Kasumi-1 (cell line): ENCODE measurements at regions not wholly inside any gene's neighbourhood (a gene's known extent, or its start where the extent isn't known, plus 50 kb on each side); places are given as distances from the start of the nearest gene placed in this dataset.

Source experiments
- DNase-seq, 2 experiments: peaks; one replicate each; lab custom pipeline; 2025; lab: John Stamatoyannopoulos, UW

DNA sequence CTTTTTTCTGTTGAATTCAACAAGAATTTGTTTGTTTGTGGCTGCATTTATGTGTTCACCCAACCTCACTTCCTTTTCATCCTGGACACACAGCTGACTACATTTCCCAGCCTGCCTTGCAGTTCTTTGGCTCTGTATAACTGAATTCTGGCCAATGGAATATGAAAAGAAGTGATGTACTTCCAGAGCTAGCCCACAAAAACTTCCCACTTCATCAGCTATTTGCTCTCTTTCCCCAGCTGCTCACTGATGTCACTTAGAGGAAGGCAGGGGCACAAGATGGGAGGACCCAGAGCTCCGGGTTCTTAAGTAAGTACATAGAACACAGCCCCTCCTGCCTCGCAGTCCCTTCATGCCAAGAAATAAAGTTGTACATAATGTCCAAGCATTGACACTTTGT, 235.0 kb upstream of the FGGY start:
- peak; percentile 31 to 41 for DNase-seq

- no peak for DNase-seq
Measured at GRCh38 chr1:59062743-59063142, 234.2 kb upstream of the FGGY start.

DNA sequence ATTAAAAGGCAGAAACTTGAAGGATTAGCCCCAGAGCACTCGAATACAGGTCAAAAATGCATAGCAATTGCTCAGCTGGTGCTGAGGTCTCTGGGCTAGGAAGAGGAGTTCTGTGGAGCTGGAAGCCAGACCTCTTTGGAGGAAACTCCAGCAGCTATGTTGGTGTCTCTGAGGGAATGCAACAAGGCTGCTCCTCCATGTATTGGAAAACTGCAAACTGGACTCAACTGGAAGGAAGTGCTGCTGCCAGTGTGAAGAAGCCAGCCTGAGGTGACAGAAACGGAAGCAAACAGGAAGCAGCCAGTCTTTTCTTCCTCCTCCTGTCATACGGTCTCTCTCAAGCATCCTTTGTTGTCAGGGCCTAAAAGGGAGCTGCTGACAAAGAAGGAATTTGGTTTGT, 233.4 kb upstream of the FGGY start:
- peak; percentile 70 to 77 for DNase-seq

- no peak for DNase-seq
Measured at GRCh38 chr1:59064592-59064991, 232.3 kb upstream of the FGGY start.

DNA sequence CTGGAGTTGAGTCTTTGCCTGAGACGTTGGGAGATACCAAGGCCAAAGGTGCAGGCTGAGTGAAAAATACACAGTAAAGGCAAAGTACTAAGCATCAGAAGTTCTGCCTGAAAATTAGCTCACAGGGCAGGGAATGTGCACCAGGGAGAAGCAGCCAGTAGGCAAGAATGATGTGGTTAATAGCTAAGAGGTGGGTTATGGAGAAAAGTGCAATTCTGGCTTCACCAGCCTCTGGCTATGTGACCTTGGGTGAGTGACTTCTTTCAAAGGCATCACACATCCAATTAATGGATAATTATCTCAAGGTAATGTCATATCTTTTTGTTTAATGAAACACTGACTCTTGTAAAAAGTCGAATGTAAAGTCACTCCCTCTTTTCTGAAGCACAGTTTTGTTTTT, 230.7 kb upstream of the FGGY start:
- DNase-seq = no peak

- DNase-seq = peak in 1 of 2 experiments; percentile 12
Measured at GRCh38 chr1:59070610-59071009, 226.3 kb upstream of the FGGY start.

DNA sequence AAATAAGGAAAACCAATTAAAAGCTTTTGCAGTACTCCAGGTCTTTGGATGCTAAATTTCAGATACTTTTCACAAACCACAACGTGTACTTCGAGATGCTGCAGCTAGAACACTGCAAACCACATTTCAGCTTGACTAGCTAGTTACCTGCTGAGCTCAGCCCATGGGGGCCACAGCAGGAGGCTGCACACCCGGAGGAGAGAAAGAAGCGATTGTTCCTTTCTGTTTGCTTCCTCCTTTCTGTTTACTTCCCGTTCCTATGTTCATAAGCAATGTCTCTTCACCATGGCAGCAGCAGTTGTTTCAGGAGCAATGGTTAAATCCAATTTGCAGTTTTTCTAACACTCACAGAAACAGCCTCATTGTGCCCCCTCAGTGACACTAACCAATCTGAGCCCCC, 225.6 kb upstream of the FGGY start:
- DNase-seq = peak; percentile 10 to 27

GRCh38 chr1:59071876-59072582, 224.9 kb upstream of the FGGY start:
- DNase-seq = peak; percentile 29 to 42

DNA sequence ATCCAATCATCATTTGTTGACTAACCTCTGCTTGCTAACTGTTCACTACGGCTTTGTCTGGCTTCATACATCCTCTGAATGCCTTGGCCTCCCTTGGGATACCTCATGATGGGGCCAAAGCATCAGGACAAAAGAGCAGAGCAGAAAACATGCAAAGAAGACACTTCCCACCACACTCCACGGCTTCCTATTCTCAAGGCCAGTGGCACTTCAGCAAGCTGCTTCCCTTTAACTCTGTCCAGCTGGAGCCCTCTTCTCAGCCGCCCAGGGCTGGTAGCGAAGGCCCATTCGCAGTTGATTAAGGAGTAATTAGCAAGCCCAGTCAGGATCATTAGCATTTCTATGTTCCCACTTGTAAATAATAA, 224.3 kb upstream of the FGGY start:
- peak; percentile 29 to 42 for DNase-seq

GRCh38 chr1:59074598-59074997, 222.3 kb upstream of the FGGY start:
- no peak for DNase-seq

DNA sequence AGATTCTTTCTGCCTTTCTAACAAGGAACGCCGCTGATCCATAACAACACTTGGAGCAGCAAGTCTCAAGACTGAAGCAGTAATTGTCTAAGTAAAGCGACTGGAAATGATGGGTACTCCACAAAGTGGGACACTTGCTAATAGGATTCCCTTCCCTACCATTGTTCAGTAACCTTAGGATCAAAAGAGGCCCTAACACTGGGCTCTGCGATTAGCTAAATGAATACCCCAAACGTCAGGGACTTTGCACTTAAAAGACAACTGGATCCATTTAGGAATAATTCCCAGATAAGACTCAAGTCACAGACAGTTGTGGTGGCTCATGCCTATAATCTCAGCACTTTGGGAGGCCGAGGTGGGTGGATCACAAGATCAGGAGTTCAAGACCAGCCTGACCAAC, 221.9 kb upstream of the FGGY start:
- DNase-seq = no peak

GRCh38 chr1:59076612-59077011, 220.3 kb upstream of the FGGY start:
- peak; percentile 17 to 38 for DNase-seq

DNA sequence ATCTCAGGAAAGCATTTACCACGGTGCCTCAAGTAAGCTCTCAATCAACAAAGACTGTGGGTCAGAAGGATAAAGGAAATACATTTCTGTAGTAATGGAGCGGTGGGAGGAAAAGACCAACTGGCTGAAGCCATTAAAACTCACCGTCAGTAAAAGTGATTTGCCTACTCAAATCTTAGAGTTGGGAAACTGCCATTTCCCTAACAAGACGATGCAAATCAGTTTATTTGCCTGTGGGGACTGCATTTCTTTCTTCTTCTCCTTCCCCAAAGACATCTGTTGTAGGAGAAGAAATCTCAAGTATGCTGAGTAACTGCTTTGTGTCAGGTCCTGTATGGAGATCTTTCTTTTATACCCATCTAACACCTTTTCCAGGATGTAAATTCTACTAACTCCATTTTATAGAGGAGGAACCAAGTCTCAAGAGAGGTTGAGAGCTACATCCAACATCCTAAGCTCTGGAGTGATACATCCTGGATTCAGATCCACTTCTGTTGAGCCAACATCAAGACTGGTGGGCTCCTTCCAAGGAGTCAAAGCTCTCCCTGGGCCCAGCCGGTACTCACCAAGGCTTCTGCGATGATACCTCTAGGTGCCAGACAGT, 219.3 kb upstream of the FGGY start:
- no peak for DNase-seq

DNA sequence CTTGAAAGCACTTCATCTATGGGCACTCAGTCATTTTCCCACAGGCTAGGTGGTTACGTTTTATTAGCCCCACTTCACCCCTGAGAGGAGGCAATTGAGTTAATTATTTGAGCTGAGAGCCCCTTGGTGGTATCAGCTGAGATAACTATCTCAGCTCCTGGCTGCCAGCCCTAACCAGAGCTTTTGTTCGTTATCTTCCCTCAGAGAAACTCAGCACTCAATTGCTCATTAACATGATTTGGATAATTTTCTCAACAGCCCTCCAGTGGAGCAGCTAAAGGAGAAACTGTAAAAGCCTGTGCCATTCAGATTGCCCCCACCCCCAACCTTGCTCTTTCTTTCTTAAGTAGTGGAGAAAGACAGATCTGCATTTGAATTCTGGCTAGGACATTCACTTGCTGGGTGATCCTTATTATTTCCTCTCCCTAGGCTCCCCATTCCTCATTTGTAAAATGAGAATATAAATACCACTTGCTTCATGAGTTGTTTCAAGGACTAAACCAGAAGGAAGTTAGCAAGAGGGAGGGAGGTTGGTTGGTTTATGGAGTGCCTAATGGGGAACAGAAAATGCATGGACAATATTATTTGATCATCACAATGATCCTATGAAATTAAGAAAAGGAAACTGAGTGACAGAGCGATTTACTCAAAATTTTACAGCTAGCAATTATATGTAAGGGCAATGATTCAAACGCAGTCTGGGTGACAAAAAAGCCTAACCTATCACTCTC, 218.7 kb upstream of the FGGY start:
- DNase-seq = no peak

DNA sequence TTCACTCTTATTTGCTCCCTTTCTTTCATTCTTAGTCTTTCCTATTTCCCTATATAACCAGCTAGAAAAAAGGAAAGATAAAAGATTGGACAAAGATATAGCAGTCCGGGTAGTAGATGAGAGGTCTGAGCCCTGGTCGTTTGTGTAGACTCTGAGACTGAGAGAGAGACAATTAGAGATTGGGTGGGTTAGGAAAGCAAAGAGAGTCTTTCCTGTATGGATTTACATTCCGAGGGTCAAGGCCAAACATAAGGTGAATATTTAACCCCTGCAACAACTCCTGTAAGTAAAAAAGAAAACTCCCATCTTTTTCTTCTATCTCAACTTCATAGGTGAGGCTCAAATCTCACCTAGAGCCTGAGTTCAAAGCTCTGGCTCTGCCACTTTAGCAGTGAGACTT, 218.0 kb upstream of the FGGY start:
- no peak for DNase-seq

DNA sequence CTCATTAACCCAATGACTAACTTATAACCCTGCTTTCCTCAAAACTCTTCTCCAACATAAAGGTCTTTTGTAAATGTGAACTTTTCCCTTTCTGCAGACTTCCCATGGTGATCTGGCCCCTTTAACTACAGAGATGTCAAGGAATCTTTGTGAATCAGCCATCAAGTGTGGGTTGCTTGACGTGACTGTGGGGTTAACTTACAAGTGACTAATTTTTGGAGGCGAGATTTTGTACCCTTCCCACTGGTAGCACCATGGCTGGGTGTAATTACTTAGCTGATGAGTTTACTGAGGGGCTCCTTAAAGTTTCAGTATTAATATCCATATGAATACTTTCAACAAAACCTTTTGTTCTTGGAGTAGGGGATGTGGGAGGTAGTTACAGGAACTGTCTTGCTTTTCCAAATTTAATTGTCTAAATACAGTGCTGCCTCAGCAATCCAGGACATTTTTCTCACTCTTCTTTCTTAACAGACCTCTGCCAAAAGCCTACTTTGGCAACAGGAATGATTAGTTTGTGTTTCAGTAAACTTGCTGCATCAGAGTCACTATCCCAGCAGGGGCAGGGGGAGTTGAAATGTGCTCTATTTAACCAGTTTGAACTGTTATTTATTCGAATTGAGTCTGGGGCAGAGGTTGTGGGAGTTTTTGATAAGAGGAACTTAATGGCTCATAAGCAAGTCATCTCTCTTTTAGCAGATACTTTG, 217.3 kb upstream of the FGGY start:
- no peak for DNase-seq

GRCh38 chr1:59081181-59081580, 215.7 kb upstream of the FGGY start:
- DNase-seq = no peak

- no peak for DNase-seq
Measured at GRCh38 chr1:59081795-59082194, 215.1 kb upstream of the FGGY start.

- peak; percentile 81 to 83 for DNase-seq
Measured at GRCh38 chr1:59083946-59084865, 212.7 kb upstream of the FGGY start.

- no peak for DNase-seq
Measured at GRCh38 chr1:59085101-59085500, 211.8 kb upstream of the FGGY start.

DNA sequence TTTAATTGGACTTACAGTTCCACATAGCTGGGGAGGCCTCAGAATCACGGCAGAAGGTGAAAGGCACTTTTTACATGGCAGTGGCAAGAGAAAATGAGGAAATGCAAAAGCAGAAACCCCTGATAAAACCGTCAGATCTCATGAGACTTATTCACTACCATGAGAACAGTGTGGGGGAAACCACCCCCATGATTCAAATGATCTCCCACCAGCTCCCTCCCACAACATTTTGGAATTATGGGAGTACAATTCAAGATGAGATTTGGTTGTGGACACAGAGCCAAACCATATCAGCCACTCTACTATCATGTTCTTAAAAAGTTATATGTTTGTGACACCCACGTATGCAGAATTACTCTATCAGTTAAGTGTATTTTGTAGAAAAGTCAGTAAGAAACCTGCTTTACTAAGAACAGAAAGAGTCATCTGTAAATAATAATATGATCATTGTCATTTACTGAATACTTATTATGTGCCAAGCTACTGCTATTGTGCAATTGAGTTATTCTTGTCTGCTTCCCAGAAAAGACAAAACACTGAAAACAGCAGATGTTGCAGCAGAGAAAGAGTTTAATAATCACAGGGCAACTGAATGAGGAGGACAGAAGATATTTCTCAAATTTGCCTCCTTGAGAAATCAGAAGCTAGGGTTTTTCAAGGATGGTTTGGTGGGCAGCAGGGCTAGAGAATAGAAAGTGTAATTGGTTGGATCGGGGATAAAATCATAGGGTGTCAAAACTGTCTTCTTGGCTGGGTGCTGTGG, 207.7 kb upstream of the FGGY start:
- no peak for DNase-seq
